Tibial nerve (tissue), 4 donors: ENCODE measurements at regions not wholly inside any gene's neighbourhood (a gene's known extent, or its start where the extent isn't known, plus 50 kb on each side); places are given as distances from the start of the nearest gene placed in this dataset.

ENCODE experiments used
- DNase-seq, 2 donors: peaks; one replicate each; pipeline ENCODE4 v3.0.0-alpha.2; 2019; ENCODE audit warnings: low spot score in 2 of 2
- H3K27ac ChIP-seq, 4 donors: fragments of 200-600 bp; sonication (generic) in 3 of 4; one replicate each; pipeline ENCODE4 v1.5.1; 2017 to 2019; ENCODE audit warnings: mild to moderate bottlenecking in 1 of 4
- H3K27me3 ChIP-seq, 2 donors: fragments of 200-600 bp; sonication (generic) in 1 of 2; one replicate each; pipeline versions ENCODE4 v1.5.1 to v1.6.0; 2017 to 2019
- H3K36me3 ChIP-seq, 3 donors: fragments of 200-600 bp; sonication (generic); one replicate each; pipeline ENCODE4 v1.5.1; 2018 to 2019
- H3K4me1 ChIP-seq, 4 donors: fragments of 200-600 bp; sonication (generic) in 3 of 4; one replicate each; pipeline ENCODE4 v1.5.1; 2017 to 2019
- H3K4me3 ChIP-seq, 4 donors: fragments of 200-600 bp; sonication (generic) in 3 of 4; one replicate each; pipeline ENCODE4 v1.5.1; 2017 to 2019; ENCODE audit warnings: mild to moderate bottlenecking in 1 of 4, moderate library complexity in 1 of 4
- H3K9me3 ChIP-seq, 4 donors: fragments of 200-600 bp; sonication (generic) in 3 of 4; one replicate each; pipeline ENCODE4 v1.5.1; 2017 to 2019
- CTCF ChIP-seq, 5 experiments: fragments of 200-600 bp in 3 of 5; fragments of 450-650 bp in 2 of 5; sonication (generic) in 3 of 5; IDR thresholded peaks; one replicate each; pipeline ENCODE4 v1.5.1; 2016 to 2019; ENCODE audit warnings: antibody characterized with exemption in 5 of 5, mild to moderate bottlenecking in 3 of 5, moderate library complexity in 2 of 5
- EP300 ChIP-seq, 2 donors: sonication (generic); formaldehyde crosslinking; IDR thresholded peaks; one replicate each; pipeline ENCODE4 v1.6.1; 2017; ENCODE audit warnings: antibody characterized with exemption in 2 of 2, mild to moderate bottlenecking in 1 of 2
- POLR2A ChIP-seq, 2 donors: fragments of 450-650 bp; IDR thresholded peaks; one replicate each; pipeline ENCODE4 v1.6.1; 2017; ENCODE audit warnings: antibody characterized with exemption in 2 of 2, mild to moderate bottlenecking in 2 of 2, moderate library complexity in 2 of 2
- WGBS, 2 donors: methylation state at CpG; one replicate each; pipeline ENCODE4 v1.1.5; 2018; 5-methylcytosine and 5-hydroxymethylcytosine counted together

- H3K36me3 ChIP-seq: peaks cover 0 to 7% (median 0%) of the 10 kb centered on the region in 3 donors
- H3K4me1 ChIP-seq: no peaks in the 10 kb centered on the region
- H3K27me3 ChIP-seq: no peaks in the 10 kb centered on the region
- DNase-seq: no peak
- no peak overlapping the region for H3K4me3 ChIP-seq
- WGBS, 2 donors: 64 to 83% methylated on average over 1 of the region's 1 CpG
- H3K27ac ChIP-seq: no peak overlapping the region
- peaks cover 0 to 11% (median 0%) of the 10 kb centered on the region in 4 donors for H3K9me3 ChIP-seq
- TF ChIP-seq EP300 (IDR thresholded peaks at IDR 0.05) (no peak), CTCF (IDR thresholded peaks at IDR 0.05) (no peak), POLR2A (IDR thresholded peaks at IDR 0.05) (no peak)
Measured at GRCh38 chr13:80265348-80265747, 75.6 kb downstream of the SPRY2 start.

GRCh38 chr13:80263745-80264513, 77.0 kb downstream of the SPRY2 start:
- H3K27me3 ChIP-seq: no peaks in the 10 kb centered on the region
- no peak for DNase-seq
- WGBS, 2 donors: 76 to 81% methylated on average over 5 of the region's 5 CpGs
- H3K9me3 ChIP-seq: peaks cover 0 to 11% (median 0%) of the 10 kb centered on the region in 4 donors
- H3K27ac ChIP-seq: no peak overlapping the region
- H3K4me3 ChIP-seq: no peak overlapping the region
- peaks cover 0 to 7% (median 0%) of the 10 kb centered on the region in 3 donors for H3K36me3 ChIP-seq
- TF ChIP-seq POLR2A (IDR thresholded peaks at IDR 0.05) (no peak), CTCF (IDR thresholded peaks at IDR 0.05) (no peak), EP300 (IDR thresholded peaks at IDR 0.05) (no peak)
- H3K4me1 ChIP-seq: no peaks in the 10 kb centered on the region

GRCh38 chr13:80262051-80262695, 78.8 kb downstream of the SPRY2 start:
- H3K9me3 ChIP-seq: peaks cover 0 to 11% (median 0%) of the 10 kb centered on the region in 4 donors
- no peak overlapping the region for H3K27ac ChIP-seq
- H3K4me1 ChIP-seq: no peaks in the 10 kb centered on the region
- peaks cover 0 to 7% (median 0%) of the 10 kb centered on the region in 3 donors for H3K36me3 ChIP-seq
- H3K27me3 ChIP-seq: no peaks in the 10 kb centered on the region
- TF ChIP-seq CTCF (IDR thresholded peaks at IDR 0.05) (no peak), POLR2A (IDR thresholded peaks at IDR 0.05) (no peak), EP300 (IDR thresholded peaks at IDR 0.05) (no peak)
- 88 to 89% methylated on average over 5 of the region's 5 CpGs for WGBS, 2 donors
- DNase-seq: no peak
- H3K4me3 ChIP-seq: no peak overlapping the region

GRCh38 chr13:80259159-80259558, 81.8 kb downstream of the SPRY2 start:
- no peaks in the 10 kb centered on the region for H3K4me1 ChIP-seq
- H3K36me3 ChIP-seq: peaks cover 0 to 7% (median 0%) of the 10 kb centered on the region in 3 donors
- no peak overlapping the region for H3K4me3 ChIP-seq
- TF ChIP-seq EP300 (IDR thresholded peaks at IDR 0.05): no peak
- TF ChIP-seq POLR2A (IDR thresholded peaks at IDR 0.05): no peak
- no peak for TF ChIP-seq CTCF (IDR thresholded peaks at IDR 0.05)
- peaks cover 0 to 9% (median 0%) of the 10 kb centered on the region in 4 donors for H3K9me3 ChIP-seq
- DNase-seq: no peak
- 64 to 100% methylated on average over 1 of the region's 1 CpG for WGBS, 2 donors
- no peaks in the 10 kb centered on the region for H3K27me3 ChIP-seq
- H3K27ac ChIP-seq: no peak overlapping the region

GRCh38 chr13:80256352-80256932, 84.5 kb downstream of the SPRY2 start:
- no peak overlapping the region for H3K27ac ChIP-seq
- no peaks in the 10 kb centered on the region for H3K27me3 ChIP-seq
- TF ChIP-seq EP300 (IDR thresholded peaks at IDR 0.05) (no peak), POLR2A (IDR thresholded peaks at IDR 0.05) (no peak), CTCF (IDR thresholded peaks at IDR 0.05) (no peak)
- H3K4me1 ChIP-seq: peaks cover 0 to 4% (median 0%) of the 10 kb centered on the region in 4 donors
- no peak overlapping the region for H3K4me3 ChIP-seq
- H3K36me3 ChIP-seq: no peaks in the 10 kb centered on the region
- H3K9me3 ChIP-seq: no peaks in the 10 kb centered on the region
- no peak for DNase-seq
- WGBS, 2 donors: 84 to 87% methylated on average over 7 of the region's 7 CpGs
